Loucy (cell line): ENCODE measurements at regions not wholly inside any gene's neighbourhood (a gene's known extent, or its start where the extent isn't known, plus 50 kb on each side); places are given as distances from the start of the nearest gene placed in this dataset.

Source experiments
- H2AFZ ChIP-seq: fragments of 200-600 bp; sonication (generic); 2 replicates; pipeline ENCODE4 v1.6.0; 2016; ENCODE audit warnings: antibody characterized with exemption, mild to moderate bottlenecking, low read length, moderate library complexity
- H3F3A ChIP-seq: fragments of 200-600 bp; 2 replicates; pipeline ENCODE4 v1.6.0; 2016; ENCODE audit warnings: antibody characterized with exemption, low read depth, mild to moderate bottlenecking
- H3K27me3 ChIP-seq: fragments of 200-600 bp; sonication (generic); 2 replicates; pipeline ENCODE4 v1.6.1; 2014; ENCODE audit warnings: low read length, mild to moderate bottlenecking; ENCODE audit not compliant: insufficient read depth, poor library complexity, severe bottlenecking
- H3K36me3 ChIP-seq: fragments of 200-600 bp; sonication (generic); 2 replicates; pipeline ENCODE4 v1.6.1; 2016; ENCODE audit warnings: low read length; ENCODE audit not compliant: insufficient read depth
- H3K4me1 ChIP-seq: fragments of 200-600 bp; sonication (generic); 2 replicates; pipeline ENCODE4 v1.5.1; 2014; ENCODE audit warnings: low read length, mild to moderate bottlenecking; ENCODE audit not compliant: insufficient read depth, poor library complexity, severe bottlenecking
- H3K4me2 ChIP-seq: fragments of 200-600 bp; sonication (generic); 2 replicates; pipeline ENCODE4 v1.6.0; 2014; ENCODE audit warnings: antibody characterized with exemption, low read length, low read depth, mild to moderate bottlenecking; ENCODE audit not compliant: poor library complexity, severe bottlenecking
- H3K4me3 ChIP-seq: fragments of 200-600 bp; sonication (generic); 2 replicates; pipeline ENCODE4 v1.5.1; 2014; ENCODE audit warnings: low read length, mild to moderate bottlenecking, mixed read lengths; ENCODE audit not compliant: poor library complexity, severe bottlenecking
- H3K79me2 ChIP-seq: fragments of 200-600 bp; sonication (generic); 2 replicates; pipeline ENCODE4 v1.6.1; 2014; ENCODE audit warnings: low read length; ENCODE audit not compliant: insufficient read depth
- H3K9ac ChIP-seq: fragments of 200-600 bp; sonication (generic); 2 replicates; pipeline ENCODE4 v1.6.0; 2014; ENCODE audit warnings: mild to moderate bottlenecking, low read depth, low read length, moderate library complexity; ENCODE audit not compliant: poor library complexity, severe bottlenecking
- H3K9me2 ChIP-seq: fragments of 200-600 bp; sonication (generic); replicated peaks from 2 replicates; pipeline ENCODE4 v1.6.1; 2016; ENCODE audit warnings: low read depth, low read length, mixed read lengths
- H3K9me3 ChIP-seq: fragments of 200-600 bp; sonication (generic); 2 replicates; pipeline ENCODE4 v1.6.1; 2014; ENCODE audit warnings: mild to moderate bottlenecking, antibody characterized with exemption, low read length, low read depth; ENCODE audit not compliant: insufficient read depth
- H4K20me1 ChIP-seq: fragments of 200-600 bp; sonication (generic); 2 replicates; pipeline ENCODE4 v1.6.0; 2014; ENCODE audit warnings: antibody characterized with exemption, low read length, mild to moderate bottlenecking; ENCODE audit not compliant: insufficient read depth, poor library complexity, severe bottlenecking
- EZH2phosphoT487 ChIP-seq: fragments of 200-600 bp; IDR thresholded peaks from 2 replicates; pipeline ENCODE4 v1.6.1; 2018; ENCODE audit warnings: antibody characterized with exemption, mild to moderate bottlenecking, moderate library complexity, borderline replicate concordance
- TF ChIP-seq, protein P1 (sequence below): fragments of 200-600 bp; sonication (generic); conservative IDR thresholded peaks from 2 replicates; pipeline ENCODE4 v1.5.1; 2014; ENCODE audit warnings: mild to moderate bottlenecking, antibody characterized with exemption, low read length

- Histone ChIP-seq H3K4me3 (no peak overlapping the region), H3F3A (no peaks in the 10 kb centered on the region), H3K4me1 (no peaks in the 10 kb centered on the region), H3K4me2 (no peak overlapping the region), H3K36me3 (no peaks in the 10 kb centered on the region), H3K9ac (no peak overlapping the region), H2AFZ (no peak overlapping the region), H3K9me3 (peaks cover 6% of the 10 kb centered on the region; the same call in 1 of the 2 replicates), H3K79me2 (no peaks in the 10 kb centered on the region), H3K27me3 (no peaks in the 10 kb centered on the region), H3K9me2 (no peaks in the 10 kb centered on the region), H4K20me1 (no peaks in the 10 kb centered on the region)
- TF ChIP-seq, protein P1, sequence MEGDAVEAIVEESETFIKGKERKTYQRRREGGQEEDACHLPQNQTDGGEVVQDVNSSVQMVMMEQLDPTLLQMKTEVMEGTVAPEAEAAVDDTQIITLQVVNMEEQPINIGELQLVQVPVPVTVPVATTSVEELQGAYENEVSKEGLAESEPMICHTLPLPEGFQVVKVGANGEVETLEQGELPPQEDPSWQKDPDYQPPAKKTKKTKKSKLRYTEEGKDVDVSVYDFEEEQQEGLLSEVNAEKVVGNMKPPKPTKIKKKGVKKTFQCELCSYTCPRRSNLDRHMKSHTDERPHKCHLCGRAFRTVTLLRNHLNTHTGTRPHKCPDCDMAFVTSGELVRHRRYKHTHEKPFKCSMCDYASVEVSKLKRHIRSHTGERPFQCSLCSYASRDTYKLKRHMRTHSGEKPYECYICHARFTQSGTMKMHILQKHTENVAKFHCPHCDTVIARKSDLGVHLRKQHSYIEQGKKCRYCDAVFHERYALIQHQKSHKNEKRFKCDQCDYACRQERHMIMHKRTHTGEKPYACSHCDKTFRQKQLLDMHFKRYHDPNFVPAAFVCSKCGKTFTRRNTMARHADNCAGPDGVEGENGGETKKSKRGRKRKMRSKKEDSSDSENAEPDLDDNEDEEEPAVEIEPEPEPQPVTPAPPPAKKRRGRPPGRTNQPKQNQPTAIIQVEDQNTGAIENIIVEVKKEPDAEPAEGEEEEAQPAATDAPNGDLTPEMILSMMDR: no peak
- no peak for TF ChIP-seq EZH2phosphoT487
These were observed 310.8 kb downstream of the EIPR1 start for GRCh38 chr2:3066831-3067230.

DNA sequence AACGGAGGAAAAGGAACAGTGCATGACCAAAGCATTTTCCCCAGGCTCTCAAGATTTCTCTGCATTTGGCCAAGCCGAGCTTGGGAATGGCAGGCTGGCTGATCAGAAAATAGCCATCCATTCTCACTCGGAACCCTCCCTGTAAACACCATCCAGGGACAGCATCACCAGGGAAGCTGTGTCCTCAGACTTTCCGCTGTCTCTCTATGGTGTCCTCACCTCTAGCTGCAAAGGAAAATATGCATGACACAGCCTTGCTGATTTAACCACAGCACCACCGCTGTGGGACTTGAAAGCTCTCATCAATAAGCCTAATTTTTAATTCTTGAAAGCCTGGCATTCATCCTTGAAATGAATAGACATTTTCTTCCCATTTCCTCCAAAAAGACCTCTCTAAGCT is 311.7 kb downstream of the EIPR1 start:
- Histone ChIP-seq H3K9me3 (peaks cover 6% of the 10 kb centered on the region; the same call in 1 of the 2 replicates), H3F3A (no peaks in the 10 kb centered on the region), H3K36me3 (no peaks in the 10 kb centered on the region), H3K27me3 (no peaks in the 10 kb centered on the region), H3K4me2 (no peak overlapping the region), H4K20me1 (no peaks in the 10 kb centered on the region), H3K4me3 (no peak overlapping the region), H3K9me2 (no peaks in the 10 kb centered on the region), H3K4me1 (no peaks in the 10 kb centered on the region), H2AFZ (no peak overlapping the region), H3K79me2 (no peaks in the 10 kb centered on the region), H3K9ac (no peak overlapping the region)
- TF ChIP-seq, protein P1: no peak
- TF ChIP-seq EZH2phosphoT487: no peak

DNA sequence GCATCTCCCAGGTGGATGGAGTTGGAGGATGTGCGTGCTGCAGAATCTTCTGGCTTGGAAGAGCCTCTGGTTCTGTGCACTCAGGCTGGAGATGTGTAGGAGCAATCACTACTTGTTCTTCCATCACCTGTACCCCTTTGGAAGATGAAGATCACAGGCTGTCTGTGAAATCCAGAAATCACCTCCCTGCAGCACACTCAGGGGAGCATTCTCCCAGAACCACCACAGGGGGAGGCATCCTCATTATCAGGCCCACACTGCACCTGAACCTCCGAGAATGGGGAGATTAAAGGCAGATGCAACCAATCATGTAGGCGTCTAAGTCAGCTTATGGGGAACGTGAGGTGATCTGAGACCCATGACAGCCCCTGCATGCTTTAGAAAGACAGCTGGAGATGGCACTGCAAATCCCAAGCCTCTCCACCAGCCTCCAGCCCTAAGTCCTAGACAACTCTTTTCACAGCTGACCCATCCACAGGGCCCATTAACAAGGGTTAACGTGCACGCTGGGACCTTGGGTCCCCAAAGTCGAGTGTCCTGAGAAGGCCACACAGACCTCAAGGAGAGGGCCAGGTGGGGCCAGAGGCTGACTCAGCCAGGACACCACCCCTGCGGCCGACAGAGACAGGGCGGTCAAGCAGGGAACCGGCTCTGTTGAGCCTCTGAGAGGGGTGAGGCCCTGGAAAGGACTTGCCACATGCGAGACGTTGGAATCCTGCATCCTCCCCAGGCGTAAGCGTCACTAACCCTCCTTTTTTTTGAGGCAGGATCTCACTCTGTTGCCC is 314.9 kb downstream of the EIPR1 start:
- Histone ChIP-seq H2AFZ (no peak overlapping the region), H3K4me3 (no peak overlapping the region), H4K20me1 (no peaks in the 10 kb centered on the region), H3K36me3 (no peaks in the 10 kb centered on the region), H3K9me2 (no peaks in the 10 kb centered on the region), H3K27me3 (no peaks in the 10 kb centered on the region), H3K79me2 (no peaks in the 10 kb centered on the region), H3K9me3 (peaks cover 11% of the 10 kb centered on the region; the same call in 1 of the 2 replicates), H3K4me1 (no peaks in the 10 kb centered on the region), H3F3A (no peaks in the 10 kb centered on the region), H3K4me2 (no peak overlapping the region), H3K9ac (no peak overlapping the region)
- TF ChIP-seq, protein P1: no peak
- TF ChIP-seq EZH2phosphoT487: no peak
